GM06990 (cell line): ENCODE measurements at regions not wholly inside any gene's neighbourhood (a gene's known extent, or its start where the extent isn't known, plus 50 kb on each side); places are given as distances from the start of the nearest gene placed in this dataset.

ENCODE experiments used
- DNase-seq: peaks from one replicate; pipeline ENCODE4 v3.0.0-alpha.2; 2011; ENCODE audit not compliant: insufficient read length; ENCODE audit errors: extremely low read depth
- H3K27me3 ChIP-seq: replicated peaks from 2 replicates; pipeline ENCODE4 v1.6.0; 2011; ENCODE audit warnings: low read length; ENCODE audit not compliant: control insufficient read depth, insufficient read depth
- H3K36me3 ChIP-seq: 2 replicates; pipeline ENCODE4 v1.5.1; 2011; ENCODE audit warnings: low read length; ENCODE audit not compliant: control insufficient read depth, insufficient read depth
- H3K4me3 ChIP-seq: replicated peaks from 2 replicates; pipeline ENCODE4 v1.5.1; 2011; ENCODE audit warnings: low read depth, mild to moderate bottlenecking, control low read depth, low read length
- CTCF ChIP-seq: IDR thresholded peaks from 2 replicates; pipeline ENCODE4 v1.5.1; 2011; ENCODE audit warnings: low read length, control low read depth, mild to moderate bottlenecking, inconsistent platforms; ENCODE audit not compliant: insufficient read depth, poor library complexity, severe bottlenecking

- no peak overlapping the region for H3K4me3 ChIP-seq
- no peak for DNase-seq
- TF ChIP-seq CTCF, result no peak
- no peaks in the 10 kb centered on the region for H3K36me3 ChIP-seq
- no peaks in the 10 kb centered on the region for H3K27me3 ChIP-seq
Measured at GRCh38 chr18:2420367-2420766, 150.9 kb downstream of the METTL4 start.

GRCh38 chr18:2423761-2424160, 147.5 kb downstream of the METTL4 start:
- Histone ChIP-seq H3K4me3 (no peak overlapping the region), H3K36me3 (no peaks in the 10 kb centered on the region), H3K27me3 (no peaks in the 10 kb centered on the region; the same call in 1 of the 2 replicates)
- TF ChIP-seq CTCF, result no peak
- no peak for DNase-seq

GRCh38 chr18:2424420-2424819, 146.9 kb downstream of the METTL4 start:
- TF ChIP-seq CTCF, result no peak
- H3K27me3 ChIP-seq, result no peaks in the 10 kb centered on the region; the same call in 1 of the 2 replicates

GRCh38 chr18:2425426-2426317, 145.6 kb downstream of the METTL4 start:
- no peak for DNase-seq
- no peak for TF ChIP-seq CTCF
- H3K36me3 ChIP-seq, result no peaks in the 10 kb centered on the region
- H3K4me3 ChIP-seq, result no peak overlapping the region
- no peaks in the 10 kb centered on the region; the same call in 1 of the 2 replicates for H3K27me3 ChIP-seq

More at GRCh38 chr18:2424420-2424819, 146.9 kb downstream of the METTL4 start:
- Histone ChIP-seq H3K36me3 (no peaks in the 10 kb centered on the region), H3K4me3 (no peak overlapping the region)
- DNase-seq, result no peak

GRCh38 chr18:2430191-2430590, 141.1 kb downstream of the METTL4 start:
- no peak for DNase-seq
- H3K36me3 ChIP-seq, result no peaks in the 10 kb centered on the region
- H3K4me3 ChIP-seq, result no peak overlapping the region
- no peaks in the 10 kb centered on the region; the same call in 1 of the 2 replicates for H3K27me3 ChIP-seq
- no peak for TF ChIP-seq CTCF
